HG03196 (cell line): ENCODE measurements at regions not wholly inside any gene's neighbourhood (a gene's known extent, or its start where the extent isn't known, plus 50 kb on each side); places are given as distances from the start of the nearest gene placed in this dataset.
"Not testable (repeated sequence)": the region's sequence is repeated elsewhere in the genome, so short reads cannot be mapped to it uniquely, and the experiment has no call there.

ENCODE experiments used
- ATAC-seq: cut with Tn5 transposase; IDR thresholded peaks from one replicate; pipeline ENCODE4 v1.9.1; 2021; ENCODE audit not compliant: unreplicated experiment

DNA sequence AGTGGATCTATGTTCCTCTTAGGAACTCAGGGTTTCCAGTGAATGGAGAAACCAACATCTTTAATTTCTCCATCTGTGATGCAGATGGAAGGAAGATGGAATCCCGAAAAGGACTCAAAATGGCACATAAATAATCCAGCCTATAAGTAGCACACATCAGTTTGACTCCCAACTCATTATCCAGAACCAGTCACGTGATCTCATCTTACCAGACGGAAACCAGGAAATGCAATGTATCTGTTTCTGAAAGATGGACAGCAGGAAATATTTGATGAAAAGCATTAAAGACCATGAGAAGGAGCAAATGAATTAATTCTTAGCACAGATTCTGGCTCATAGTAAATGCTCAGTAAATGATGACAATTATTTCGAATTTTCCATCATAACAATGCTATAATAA, 443.1 kb upstream of the FMR1 start:
- no peak for ATAC-seq

- no peak for ATAC-seq
These were observed 435.7 kb upstream of the FMR1 start for GRCh38 chrX:147476008-147476407.

GRCh38 chrX:147478899-147479298, 432.8 kb upstream of the FMR1 start:
- no peak for ATAC-seq

- no peak for ATAC-seq
These were observed 426.5 kb upstream of the FMR1 start for GRCh38 chrX:147485207-147485606.

DNA sequence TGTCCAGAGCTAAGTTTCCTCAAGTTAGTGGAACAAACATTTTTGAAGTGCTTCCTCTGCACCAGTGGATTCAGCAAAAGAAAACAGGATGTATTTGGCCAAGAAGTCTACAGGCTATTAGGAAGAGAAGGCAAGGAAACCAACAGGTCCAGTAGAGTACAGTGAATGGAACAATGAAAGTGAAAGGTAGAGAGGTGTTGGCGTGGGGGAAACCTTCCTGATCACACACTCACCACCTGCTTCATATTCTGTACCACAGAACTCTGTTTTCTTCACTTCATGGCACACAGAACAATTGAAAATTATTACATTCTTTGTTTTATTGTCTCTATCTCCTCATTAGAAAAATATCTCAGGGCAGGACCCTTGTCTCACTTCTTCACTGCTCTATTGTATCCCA, 417.4 kb upstream of the FMR1 start:
- ATAC-seq = no peak

DNA sequence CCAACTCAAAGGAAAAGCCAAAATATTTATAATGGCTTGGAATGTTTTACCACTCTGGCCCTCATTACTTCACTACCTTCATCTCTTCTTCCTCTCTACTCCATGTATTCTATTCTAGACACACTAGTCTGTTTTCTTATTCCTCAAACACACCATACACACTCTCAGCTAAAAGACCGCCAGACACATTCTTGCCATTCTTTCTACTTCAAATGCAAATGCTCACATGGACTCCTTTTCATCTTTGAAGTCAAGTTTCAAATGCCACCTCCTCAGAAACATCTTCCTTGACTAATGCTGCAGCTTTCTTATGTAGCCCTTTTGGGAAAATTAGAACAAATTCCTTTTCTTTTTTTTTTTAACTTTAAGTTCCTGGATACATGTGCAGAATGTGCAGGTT, 412.9 kb upstream of the FMR1 start:
- no peak for ATAC-seq

- ATAC-seq = no peak
These were observed 388.7 kb upstream of the FMR1 start for GRCh38 chrX:147522981-147523380.

DNA sequence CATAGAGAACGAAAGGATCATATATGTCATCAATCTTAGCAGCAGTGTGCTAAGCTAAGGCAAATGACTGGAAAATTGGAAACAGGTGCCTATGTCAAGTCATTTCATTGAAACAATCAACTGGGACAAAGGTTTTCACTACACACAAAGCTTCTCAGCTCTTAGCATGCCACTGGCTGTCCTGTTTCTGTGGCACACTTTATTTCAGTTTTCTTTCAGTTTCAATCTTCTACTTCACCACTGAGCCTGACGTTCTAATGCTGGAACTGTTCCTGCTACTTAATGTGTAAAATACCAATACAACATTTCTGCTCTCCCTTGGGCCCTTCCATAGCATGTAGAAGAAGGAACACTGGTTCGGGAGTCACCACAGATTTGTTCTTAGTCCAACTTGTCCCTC, 378.3 kb upstream of the FMR1 start:
- ATAC-seq = no peak

DNA sequence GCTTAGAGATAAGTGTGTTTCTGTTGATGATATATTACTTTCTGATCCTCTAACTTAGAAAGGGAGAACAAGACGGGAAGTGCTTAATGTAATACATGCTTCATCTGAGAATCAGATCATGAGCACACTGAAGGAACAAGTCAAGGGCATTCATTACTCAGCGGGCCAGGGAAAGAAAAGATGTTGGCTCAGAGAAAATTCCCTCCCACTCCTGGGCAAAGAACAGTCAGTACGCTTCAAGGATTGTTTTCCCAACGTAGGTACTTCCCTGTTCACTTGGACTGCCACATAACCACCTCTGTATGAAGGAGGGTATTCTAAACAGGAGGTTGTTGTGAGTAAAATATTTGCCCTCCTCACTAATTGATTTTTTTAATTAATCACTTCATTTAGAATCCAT, 374.5 kb upstream of the FMR1 start:
- ATAC-seq = no peak

DNA sequence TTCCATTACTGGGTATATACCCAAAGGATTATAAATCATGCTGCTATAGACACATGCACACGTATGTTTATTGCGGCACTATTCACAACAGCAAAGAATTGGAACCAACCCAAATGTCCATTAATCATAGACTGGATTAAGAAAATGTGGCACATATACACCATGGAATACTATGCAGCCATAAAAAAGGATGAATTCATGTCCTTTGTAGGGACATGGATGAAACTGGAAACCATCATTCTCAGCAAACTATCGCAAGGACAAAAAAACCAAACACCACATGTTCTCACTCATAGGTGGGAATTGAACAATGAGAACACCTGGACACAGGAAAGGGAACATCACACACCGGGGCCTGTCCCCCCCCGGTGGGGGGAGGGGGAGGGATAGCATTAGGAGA, 363.7 kb upstream of the FMR1 start:
- not testable (repeated sequence) for ATAC-seq

DNA sequence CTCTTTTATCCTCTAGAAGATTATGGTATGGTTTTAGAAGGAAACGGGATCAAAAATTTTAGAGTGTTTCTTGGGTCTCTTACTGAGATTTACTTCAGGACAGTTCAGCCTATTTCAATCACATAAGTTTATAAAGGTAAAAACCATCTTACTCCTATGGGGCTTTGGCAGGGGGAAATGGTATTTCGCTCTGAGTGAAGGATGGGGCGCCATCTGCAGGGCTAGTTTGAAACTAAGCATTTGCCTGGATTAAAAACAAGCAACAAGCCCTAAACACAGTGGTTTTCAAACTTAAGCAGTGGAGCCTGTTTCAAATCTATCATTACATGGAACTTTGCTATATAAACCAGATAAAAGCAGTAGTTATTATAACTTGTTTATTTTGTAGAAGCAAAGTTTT, 361.5 kb upstream of the FMR1 start:
- no peak for ATAC-seq

- no peak for ATAC-seq
These were observed 352.5 kb upstream of the FMR1 start for GRCh38 chrX:147559191-147559590.

- no peak for ATAC-seq
These were observed 346.5 kb upstream of the FMR1 start for GRCh38 chrX:147565237-147565636.

- ATAC-seq = no peak
These were observed 341.2 kb upstream of the FMR1 start for GRCh38 chrX:147570483-147570882.

GRCh38 chrX:147573266-147573665, 338.5 kb upstream of the FMR1 start:
- no peak for ATAC-seq

- no peak for ATAC-seq
These were observed 309.5 kb upstream of the FMR1 start for GRCh38 chrX:147602176-147602696.

- no peak for ATAC-seq
These were observed 285.1 kb upstream of the FMR1 start for GRCh38 chrX:147626605-147627004.

DNA sequence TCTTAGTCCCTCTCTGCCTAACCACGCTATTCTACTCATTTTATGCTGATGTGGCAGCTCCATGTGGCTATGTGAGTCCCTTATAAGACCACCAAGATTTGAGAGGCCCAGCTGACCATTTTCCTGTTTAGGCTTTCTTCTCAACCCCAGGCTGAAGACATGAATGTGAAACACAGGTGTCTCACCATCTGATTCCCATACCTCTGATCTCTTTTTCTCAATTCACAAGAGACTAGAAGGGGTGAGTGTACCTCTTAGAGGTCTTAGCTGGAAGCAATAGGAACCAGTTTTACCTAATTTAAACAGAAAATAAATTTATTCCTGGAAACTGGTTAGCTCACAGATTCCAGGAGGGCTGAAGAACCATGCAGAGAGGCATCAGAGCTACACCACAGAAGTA, 276.5 kb upstream of the FMR1 start:
- ATAC-seq = no peak

- no peak for ATAC-seq
These were observed 274.5 kb upstream of the FMR1 start for GRCh38 chrX:147637190-147637589.

GRCh38 chrX:147646949-147647723, 264.6 kb upstream of the FMR1 start:
- ATAC-seq = no peak

- no peak for ATAC-seq
These were observed 235.9 kb upstream of the FMR1 start for GRCh38 chrX:147675819-147676218.

- ATAC-seq = no peak
These were observed 232.2 kb upstream of the FMR1 start for GRCh38 chrX:147679356-147680005.

DNA sequence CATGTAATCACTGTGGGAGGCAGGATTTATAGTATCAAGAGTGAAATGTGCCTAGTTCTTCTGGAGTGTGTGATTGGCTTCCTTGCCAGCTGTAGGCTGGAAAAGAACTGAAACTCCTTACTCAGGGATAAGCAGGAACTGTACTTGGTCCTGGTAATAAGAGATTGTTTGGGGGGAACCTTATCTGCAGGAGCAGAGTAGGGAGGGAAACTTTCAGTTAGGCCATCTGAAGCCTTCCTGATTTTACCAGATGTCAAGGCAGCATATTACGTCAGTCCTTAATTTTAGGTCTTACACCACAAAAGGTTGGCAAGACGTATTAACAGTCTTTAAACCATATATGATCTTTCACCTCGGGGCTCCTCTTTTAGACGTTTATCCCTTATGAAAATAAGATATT, 231.5 kb upstream of the FMR1 start:
- no peak for ATAC-seq
